Fibroblast of lung (primary cell): ENCODE measurements at regions not wholly inside any gene's neighbourhood (a gene's known extent, or its start where the extent isn't known, plus 50 kb on each side); places are given as distances from the start of the nearest gene placed in this dataset.

Source experiments
- CTCF ChIP-seq, 2 donors: IDR thresholded peaks in 1 of 2; conservative IDR thresholded peaks in 1 of 2; 1 replicate in 1 of 2; 2 replicates in 1 of 2; pipeline ENCODE4 v1.5.1; 2011 to 2012; ENCODE audit warnings: low read length in 2 of 2, control low read depth in 1 of 2, inconsistent platforms in 1 of 2, low read depth in 1 of 2, mild to moderate bottlenecking in 1 of 2
- EZH2 ChIP-seq: IDR thresholded peaks from 2 replicates; pipeline ENCODE4 v1.5.1; 2012; ENCODE audit warnings: low read length, control low read depth, mild to moderate bottlenecking; ENCODE audit errors: missing control alignments

- TF ChIP-seq CTCF (conservative IDR thresholded peaks at IDR 0.05 in 1 of 2, IDR thresholded peaks at IDR 0.05 in 1 of 2; ENCODE audit: low read depth in 1 of 2, low read length in 2 of 2) (no peak), EZH2 (no peak)
Observed at GRCh38 chr22:47307326-47307725, 544.9 kb downstream of the TBC1D22A start.
